ENCODE measurements at regions not wholly inside any gene's neighbourhood (a gene's known extent, or its start where the extent isn't known, plus 50 kb on each side); places are given as distances from the start of the nearest gene placed in this dataset.

GRCh38 chr2:164143183-164143930, 407.5 kb upstream of the FIGN start:
- no peak for TF ChIP-seq POLR2A (IDR thresholded peaks at IDR 0.05)
- TF ChIP-seq CTCF (IDR thresholded peaks at IDR 0.05): no peak

All from Peyer's patch (tissue), 4 donors.